IPS-20b (cell line): ENCODE measurements at regions not wholly inside any gene's neighbourhood (a gene's known extent, or its start where the extent isn't known, plus 50 kb on each side); places are given as distances from the start of the nearest gene placed in this dataset.
"Not testable (repeated sequence)": the region's sequence is repeated elsewhere in the genome, so short reads cannot be mapped to it uniquely, and the experiment has no call there.

ENCODE experiments used
- H3K27ac ChIP-seq: one replicate; pipeline ENCODE4 v1.5.1; 2013; ENCODE audit warnings: low read length
- H3K27me3 ChIP-seq: 2 replicates; pipeline ENCODE4 v1.6.1; 2013; ENCODE audit warnings: mild to moderate bottlenecking, low read length, inconsistent platforms; ENCODE audit not compliant: insufficient read depth
- H3K36me3 ChIP-seq: 2 replicates; pipeline ENCODE4 v1.6.1; 2013; ENCODE audit warnings: low read depth, mild to moderate bottlenecking, inconsistent platforms, low read length, moderate library complexity; ENCODE audit not compliant: insufficient read depth
- H3K4me1 ChIP-seq: 2 replicates; pipeline ENCODE4 v1.6.1; 2013; ENCODE audit warnings: mild to moderate bottlenecking, control low read depth, inconsistent platforms, low read length, moderate library complexity; ENCODE audit not compliant: insufficient read depth
- H3K4me3 ChIP-seq: 2 replicates; pipeline ENCODE4 v1.5.1; 2013; ENCODE audit warnings: mild to moderate bottlenecking, low read length, inconsistent platforms
- H3K9ac ChIP-seq: 2 replicates; pipeline ENCODE4 v1.6.1; 2013; ENCODE audit warnings: low read depth, mild to moderate bottlenecking, inconsistent platforms, low read length, moderate library complexity
- H3K9me3 ChIP-seq: 2 replicates; pipeline ENCODE4 v1.6.1; 2013; ENCODE audit warnings: mild to moderate bottlenecking, low read depth, low read length, inconsistent platforms; ENCODE audit not compliant: insufficient read depth

DNA sequence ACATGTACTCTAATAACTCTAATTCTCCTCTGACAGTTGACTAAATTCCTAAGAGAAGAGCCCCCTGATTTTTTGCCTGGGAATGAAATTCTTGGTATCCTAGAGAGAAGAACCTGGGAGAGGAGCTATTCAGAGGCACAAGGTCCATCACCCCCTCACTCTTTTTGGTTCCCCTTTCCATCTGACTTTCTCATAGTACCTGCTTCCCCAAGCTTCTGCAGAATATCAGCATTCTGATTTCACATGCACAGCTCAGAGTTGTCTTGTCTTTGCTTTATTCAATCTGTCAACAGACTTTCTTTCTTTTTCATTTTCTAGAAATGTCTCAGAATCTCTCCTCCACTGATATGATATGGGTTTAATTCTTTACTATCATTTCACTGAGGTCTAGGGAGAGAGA lies 141.5 kb upstream of the FBXL17 start:
- Histone ChIP-seq H3K9me3 (peaks cover 9% of the 10 kb centered on the region), H3K9ac (no peak overlapping the region), H3K27me3 (no peaks in the 10 kb centered on the region; the same call in 1 of the 2 replicates), H3K4me1 (0 out of 2 replicates have a peak, but pooled peaks cover 8% of the 10 kb centered on the region), H3K36me3 (no peaks in the 10 kb centered on the region), H3K27ac (no peak overlapping the region), H3K4me3 (no peak overlapping the region)

DNA sequence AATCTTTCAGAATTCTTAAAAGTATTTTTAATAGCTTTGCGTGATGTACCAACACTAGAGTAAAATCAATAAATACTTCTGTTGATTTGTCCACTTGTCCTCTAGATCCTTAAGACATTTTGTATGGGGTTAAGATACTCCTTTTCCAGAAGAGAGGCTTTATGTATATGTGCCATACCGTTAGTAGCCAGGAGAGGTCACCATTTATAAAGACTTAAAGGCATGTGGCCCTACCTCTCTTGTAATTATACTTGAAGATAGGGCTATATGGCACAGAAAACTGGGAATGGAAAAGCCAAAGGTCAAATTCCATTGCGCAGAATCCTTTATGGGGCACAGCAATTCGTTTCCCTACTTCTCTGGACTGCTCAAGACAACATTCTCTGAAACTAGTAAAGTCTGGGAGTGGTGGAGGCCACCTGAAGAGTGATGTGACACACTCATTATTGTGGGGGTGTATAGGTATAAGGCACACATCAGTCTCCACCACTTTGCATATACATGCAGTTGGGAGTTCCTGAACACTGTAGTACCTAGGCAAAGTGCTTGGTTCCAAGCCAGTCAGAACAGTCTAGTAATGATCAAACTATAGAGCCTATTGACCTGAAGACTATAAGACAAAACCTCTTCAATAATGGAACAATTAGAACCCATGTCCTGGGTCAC lies 140.1 kb upstream of the FBXL17 start:
- Histone ChIP-seq H3K36me3 (no peaks in the 10 kb centered on the region), H3K9me3 (peaks cover 7% of the 10 kb centered on the region), H3K27ac (no peak overlapping the region), H3K4me3 (no peak overlapping the region), H3K4me1 (0 out of 2 replicates have a peak, but pooled peaks cover 15% of the 10 kb centered on the region), H3K9ac (no peak overlapping the region), H3K27me3 (no peaks in the 10 kb centered on the region; the same call in 1 of the 2 replicates)

DNA sequence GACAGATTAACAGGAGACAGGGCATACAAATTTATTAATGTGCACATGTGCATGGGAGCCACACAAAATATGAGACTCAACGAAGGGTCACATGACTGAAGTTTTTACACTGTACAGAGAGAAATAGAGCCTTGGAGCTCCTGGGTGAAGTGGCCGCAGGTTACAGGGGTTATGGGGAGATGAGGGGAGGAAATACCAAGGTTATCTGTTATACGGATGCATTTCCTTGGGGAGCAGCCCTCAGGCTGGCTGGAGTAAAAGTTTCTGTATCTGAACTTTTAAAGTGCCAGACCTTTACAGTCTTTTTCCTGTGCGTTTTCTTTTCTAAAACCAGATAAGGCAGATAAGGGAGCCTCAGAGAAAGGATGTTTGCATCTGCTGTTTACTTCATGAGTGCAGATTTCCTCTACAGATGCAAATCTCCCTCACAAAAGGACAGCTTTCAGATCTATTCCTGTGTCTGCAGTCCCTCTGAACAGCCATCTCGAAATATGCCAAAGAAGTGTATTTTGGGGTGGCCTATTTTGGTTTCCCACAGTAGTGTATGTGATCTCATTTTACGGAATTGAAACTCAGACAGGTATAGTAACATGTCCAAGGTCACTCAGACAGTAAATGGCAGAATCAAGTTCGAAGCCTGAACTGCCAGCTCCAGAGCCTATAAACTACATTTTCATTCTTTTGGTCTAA lies 139.3 kb upstream of the FBXL17 start:
- no peaks in the 10 kb centered on the region; the same call in 1 of the 2 replicates for H3K27me3 ChIP-seq
- no peaks in the 10 kb centered on the region for H3K36me3 ChIP-seq
- no peak overlapping the region for H3K27ac ChIP-seq
- H3K4me3 ChIP-seq, result no peak overlapping the region
- no peaks in the 10 kb centered on the region; the same call in 1 of the 2 replicates for H3K9me3 ChIP-seq
- 0 out of 2 replicates have a peak, but pooled peaks cover 15% of the 10 kb centered on the region for H3K4me1 ChIP-seq
- peak overlapping the region; percentile 17; the same call in 1 of the 2 replicates for H3K9ac ChIP-seq

DNA sequence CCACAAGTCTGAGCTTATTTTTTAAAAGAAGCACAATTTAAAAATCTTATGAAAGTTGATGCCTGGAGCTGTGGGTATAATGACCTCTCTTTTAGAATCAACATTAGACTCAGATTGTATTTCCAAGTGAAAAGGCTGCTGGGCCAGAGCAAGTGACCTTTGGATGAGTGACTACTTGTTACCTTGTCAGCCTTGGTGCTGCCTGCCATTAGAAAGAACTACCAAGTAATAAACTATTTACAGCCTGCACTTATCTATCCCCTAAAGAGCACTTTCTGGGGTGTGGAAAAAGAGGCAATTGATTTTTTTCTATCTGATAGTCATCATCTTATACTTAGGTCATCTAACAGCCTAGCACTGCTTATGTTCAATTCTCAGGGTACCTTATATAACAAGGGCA lies 134.9 kb upstream of the FBXL17 start:
- H3K9me3 ChIP-seq, result no peaks in the 10 kb centered on the region
- no peak overlapping the region for H3K9ac ChIP-seq
- no peak overlapping the region for H3K4me3 ChIP-seq
- no peaks in the 10 kb centered on the region for H3K36me3 ChIP-seq
- H3K27ac ChIP-seq, result no peak overlapping the region
- H3K27me3 ChIP-seq, result no peaks in the 10 kb centered on the region; the same call in 1 of the 2 replicates
- H3K4me1 ChIP-seq, result 0 out of 2 replicates have a peak, but pooled peaks cover 15% of the 10 kb centered on the region

DNA sequence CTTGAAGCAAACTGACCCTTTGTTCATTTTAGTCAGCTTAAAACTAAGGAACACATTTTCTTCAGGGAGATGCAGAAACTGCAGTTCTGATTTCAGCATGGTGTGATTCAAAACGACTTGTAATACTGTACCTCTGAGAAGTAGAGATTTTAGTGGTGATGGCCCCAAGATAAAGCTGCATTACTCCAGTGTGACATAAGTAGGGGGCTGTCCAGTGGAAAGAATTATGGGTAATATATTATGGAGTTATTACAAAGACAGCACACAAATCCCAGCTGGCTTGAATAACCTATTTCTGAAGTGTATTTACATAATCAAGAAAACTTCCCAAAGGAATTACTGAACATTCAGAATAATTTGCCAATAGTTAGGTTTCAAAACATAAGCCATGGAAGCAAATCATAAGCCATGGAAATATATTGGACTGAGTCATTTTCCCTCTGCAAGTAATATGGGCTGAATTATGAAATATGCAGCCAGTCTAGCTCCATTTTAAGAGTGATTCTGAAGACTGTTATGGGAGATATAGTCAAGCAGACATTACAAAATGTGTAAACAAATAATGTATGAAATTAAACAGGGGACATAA lies 133.7 kb upstream of the FBXL17 start:
- 0 out of 2 replicates have a peak, but pooled peaks cover 8% of the 10 kb centered on the region for H3K4me1 ChIP-seq
- no peaks in the 10 kb centered on the region for H3K36me3 ChIP-seq
- H3K9me3 ChIP-seq, result no peaks in the 10 kb centered on the region

DNA sequence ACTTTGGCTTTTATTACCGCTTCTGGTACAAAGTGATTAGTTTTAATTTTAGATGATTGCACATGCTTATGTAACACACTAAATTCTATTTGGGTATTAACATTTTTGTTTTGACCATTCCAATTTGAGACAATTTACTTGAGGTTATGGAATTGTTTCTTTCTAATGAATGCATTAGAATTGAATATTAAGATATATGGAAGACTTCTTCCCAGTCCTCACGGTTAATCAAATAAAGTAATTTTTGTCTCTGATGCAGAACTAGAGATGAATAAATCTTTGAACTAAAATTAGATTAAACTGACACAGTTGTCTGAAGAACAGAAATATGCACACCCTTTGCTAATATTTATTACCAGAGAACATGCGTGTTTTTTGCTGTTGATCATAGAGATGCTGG lies 127.1 kb upstream of the FBXL17 start:
- H3K27me3 ChIP-seq, result no peaks in the 10 kb centered on the region
- no peak overlapping the region for H3K9ac ChIP-seq
- no peak overlapping the region for H3K27ac ChIP-seq
- no peaks in the 10 kb centered on the region for H3K9me3 ChIP-seq
- H3K36me3 ChIP-seq, result no peaks in the 10 kb centered on the region
- no peak overlapping the region for H3K4me3 ChIP-seq
- no peaks in the 10 kb centered on the region for H3K4me1 ChIP-seq

More for the DNA sequence above, 133.7 kb upstream of the FBXL17 start:
- H3K9ac ChIP-seq, result no peak overlapping the region
- no peak overlapping the region for H3K27ac ChIP-seq
- H3K27me3 ChIP-seq, result no peaks in the 10 kb centered on the region; the same call in 1 of the 2 replicates
- no peak overlapping the region for H3K4me3 ChIP-seq

DNA sequence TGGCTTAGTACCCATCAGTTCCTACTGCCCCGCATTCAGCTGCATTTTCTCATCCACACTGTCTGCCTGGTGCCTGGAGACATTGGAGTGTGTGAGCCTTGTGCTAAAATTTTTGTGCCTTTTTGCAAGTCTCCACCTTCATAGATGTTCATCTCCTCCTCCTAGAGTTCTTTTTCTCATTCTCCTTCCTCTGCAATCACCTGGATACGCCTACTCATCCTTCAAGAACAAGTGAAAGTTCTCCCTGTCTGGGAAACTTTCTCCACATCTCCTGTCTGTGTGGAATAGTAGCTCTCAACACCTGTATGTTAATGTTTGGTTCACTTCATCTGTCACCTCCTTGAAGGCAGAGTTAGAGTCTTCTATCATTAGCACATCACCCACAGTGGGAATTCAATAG lies 125.7 kb upstream of the FBXL17 start:
- no peak overlapping the region for H3K27ac ChIP-seq

DNA sequence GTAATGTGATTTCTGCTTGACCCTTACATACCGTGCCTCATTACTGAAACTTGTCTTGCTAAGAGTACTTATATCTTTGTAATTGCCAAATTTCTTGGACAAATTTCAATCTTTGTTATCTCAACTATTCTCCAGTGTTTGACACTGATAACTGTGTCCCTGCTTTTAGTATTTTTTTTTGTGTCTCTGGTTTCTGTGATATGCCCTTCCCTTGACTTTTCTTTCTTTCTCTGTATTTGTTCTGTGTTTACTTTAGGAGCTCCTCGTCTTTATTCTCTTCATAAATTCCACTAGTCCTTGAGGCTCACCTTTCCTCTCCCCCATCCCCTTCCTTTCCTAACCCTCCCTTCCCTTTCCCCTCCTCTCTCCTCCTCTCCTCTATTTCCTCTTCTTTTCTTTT lies 123.7 kb upstream of the FBXL17 start:
- Histone ChIP-seq H3K27me3 (no peaks in the 10 kb centered on the region), H3K4me3 (no peak overlapping the region), H3K27ac (no peak overlapping the region), H3K36me3 (no peaks in the 10 kb centered on the region), H3K9ac (no peak overlapping the region), H3K9me3 (peaks cover 3% of the 10 kb centered on the region; the same call in 1 of the 2 replicates), H3K4me1 (no peaks in the 10 kb centered on the region)

More for the DNA sequence above, 125.7 kb upstream of the FBXL17 start:
- H3K9me3 ChIP-seq, result no peaks in the 10 kb centered on the region
- H3K9ac ChIP-seq, result no peak overlapping the region
- no peak overlapping the region for H3K4me3 ChIP-seq
- no peaks in the 10 kb centered on the region for H3K27me3 ChIP-seq
- no peaks in the 10 kb centered on the region for H3K4me1 ChIP-seq
- H3K36me3 ChIP-seq, result no peaks in the 10 kb centered on the region

DNA sequence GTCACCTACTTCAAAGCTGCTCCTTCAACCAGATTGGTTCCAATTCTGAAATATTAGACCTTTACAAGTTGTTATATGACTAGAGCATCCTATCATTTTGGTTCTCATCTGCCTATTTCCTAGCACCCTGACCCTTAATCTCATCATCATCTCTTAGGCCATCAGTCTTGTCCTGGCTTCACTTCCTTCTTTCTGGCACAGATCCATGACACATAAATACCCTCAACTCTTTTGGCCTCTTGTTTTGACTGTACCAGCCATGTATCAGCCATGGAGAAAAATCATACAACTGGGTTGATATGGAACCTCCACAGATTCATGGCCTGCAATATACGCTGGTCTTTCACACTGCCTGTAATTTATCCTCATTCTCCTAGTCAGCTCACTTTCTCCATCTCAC lies 123.1 kb upstream of the FBXL17 start:
- Histone ChIP-seq H3K4me3 (no peak overlapping the region), H3K9me3 (peaks cover 10% of the 10 kb centered on the region; the same call in 1 of the 2 replicates), H3K9ac (no peak overlapping the region)

DNA sequence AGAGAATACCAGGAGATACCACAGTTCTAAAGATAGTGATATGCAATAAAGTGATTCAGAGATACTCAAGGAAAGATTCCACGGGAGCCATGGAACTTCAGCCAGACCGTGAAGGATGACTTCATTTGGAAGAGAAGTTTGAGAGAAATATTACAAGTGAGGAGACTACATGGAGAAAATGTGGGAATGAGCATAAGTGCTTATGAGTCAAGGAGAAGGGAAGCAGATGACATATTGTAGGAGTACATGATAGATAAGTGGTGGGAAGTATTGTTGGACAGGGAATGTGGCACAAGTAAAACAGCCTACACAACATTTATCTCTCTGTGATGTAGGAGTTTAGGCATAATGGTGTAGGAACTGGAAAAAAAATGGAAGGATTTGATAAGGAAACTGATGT lies 122.1 kb upstream of the FBXL17 start:
- peaks cover 11% of the 10 kb centered on the region; the same call in 1 of the 2 replicates for H3K9me3 ChIP-seq
- no peak overlapping the region for H3K27ac ChIP-seq
- H3K4me1 ChIP-seq, result no peaks in the 10 kb centered on the region
- no peaks in the 10 kb centered on the region for H3K36me3 ChIP-seq
- no peaks in the 10 kb centered on the region for H3K27me3 ChIP-seq
- H3K9ac ChIP-seq, result no peak overlapping the region
- no peak overlapping the region for H3K4me3 ChIP-seq

More for the DNA sequence above, 123.1 kb upstream of the FBXL17 start:
- no peaks in the 10 kb centered on the region for H3K27me3 ChIP-seq
- no peak overlapping the region for H3K27ac ChIP-seq
- no peaks in the 10 kb centered on the region for H3K36me3 ChIP-seq
- no peaks in the 10 kb centered on the region for H3K4me1 ChIP-seq

DNA sequence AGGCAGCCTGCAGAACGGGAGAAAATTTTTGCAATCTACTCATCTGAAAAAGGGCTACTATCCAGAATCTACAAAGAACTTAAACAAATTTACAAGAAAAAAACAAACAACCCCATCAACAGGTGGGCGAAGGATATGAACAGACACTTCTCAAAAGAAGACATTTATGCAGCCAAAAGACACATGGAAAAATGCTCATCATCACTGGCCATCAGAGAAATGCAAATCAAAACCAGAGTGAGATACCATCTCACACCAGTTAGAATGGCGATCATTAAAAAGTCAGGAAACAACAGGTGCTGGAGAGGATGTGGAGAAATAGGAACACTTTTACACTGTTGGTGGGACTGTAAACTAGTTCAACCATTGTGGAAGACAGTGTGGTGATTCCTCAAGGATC lies 113.7 kb upstream of the FBXL17 start:
- H3K36me3 ChIP-seq, H3K9me3 ChIP-seq, H3K27ac ChIP-seq, H3K9ac ChIP-seq, H3K4me1 ChIP-seq, H3K27me3 ChIP-seq, H3K4me3 ChIP-seq: not testable (repeated sequence)
